GM18520 (cell line): ENCODE measurements at regions not wholly inside any gene's neighbourhood (a gene's known extent, or its start where the extent isn't known, plus 50 kb on each side); places are given as distances from the start of the nearest gene placed in this dataset.

Source experiments
- ATAC-seq: cut with Tn5 transposase; IDR thresholded peaks from one replicate; pipeline ENCODE4 v1.9.1; 2021; ENCODE audit not compliant: unreplicated experiment

DNA sequence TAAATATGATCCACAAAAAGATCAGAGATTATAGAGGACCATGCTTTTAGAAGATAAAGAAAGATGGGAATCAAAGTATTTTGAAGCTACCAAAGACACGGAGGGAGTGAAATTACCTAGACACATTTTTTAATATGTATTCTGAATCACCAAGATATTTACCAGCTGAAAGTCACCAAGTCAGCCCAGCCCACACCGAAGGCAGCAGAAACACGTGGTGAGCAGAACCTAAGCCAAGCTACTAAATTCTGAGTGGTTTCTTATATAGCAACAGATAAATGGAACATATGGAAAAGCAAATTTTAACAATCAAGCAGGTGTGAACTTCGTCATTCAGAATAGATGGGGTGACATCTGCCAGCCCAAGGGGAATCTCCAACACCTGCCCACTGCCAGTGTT is 134.7 kb upstream of the AKR1E2 start:
- ATAC-seq, result no peak

DNA sequence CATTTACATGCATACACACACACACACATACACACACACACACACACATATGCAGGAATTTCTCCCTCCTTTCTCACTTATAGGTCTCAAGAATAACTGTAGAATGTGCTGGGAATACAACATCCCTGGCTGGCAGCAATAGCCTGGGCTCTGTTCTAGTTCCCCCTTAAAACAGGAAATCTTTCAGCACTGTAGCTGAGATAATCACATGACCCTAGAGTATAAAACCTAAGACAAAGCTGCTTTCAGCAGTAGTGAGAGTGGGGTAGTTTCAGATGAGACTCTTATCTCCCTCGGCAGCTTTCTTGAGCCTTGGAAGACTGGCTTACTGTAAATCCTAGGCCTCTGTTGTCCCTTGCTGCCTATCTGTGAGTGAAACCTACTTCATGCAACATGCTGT is 137.4 kb upstream of the AKR1E2 start:
- ATAC-seq, result no peak

DNA sequence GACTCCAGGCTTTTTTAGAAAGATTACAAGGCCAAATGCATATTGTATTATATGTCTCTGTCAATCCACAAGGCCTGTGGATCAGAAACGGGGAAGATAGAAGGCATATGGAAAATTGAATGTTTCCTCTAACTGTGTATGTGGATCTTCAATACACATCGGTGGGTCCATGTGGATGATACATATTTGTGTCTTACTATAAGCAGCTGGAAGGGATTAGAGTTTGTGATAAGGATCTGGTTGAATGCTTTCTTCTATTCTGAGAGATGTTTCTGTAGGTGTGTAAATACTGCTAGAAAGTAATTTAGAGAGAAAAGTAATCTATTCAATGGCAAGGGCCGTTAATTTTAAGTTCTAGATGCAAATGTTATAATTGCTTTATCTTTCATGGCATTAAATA is 137.8 kb upstream of the AKR1E2 start:
- no peak for ATAC-seq

DNA sequence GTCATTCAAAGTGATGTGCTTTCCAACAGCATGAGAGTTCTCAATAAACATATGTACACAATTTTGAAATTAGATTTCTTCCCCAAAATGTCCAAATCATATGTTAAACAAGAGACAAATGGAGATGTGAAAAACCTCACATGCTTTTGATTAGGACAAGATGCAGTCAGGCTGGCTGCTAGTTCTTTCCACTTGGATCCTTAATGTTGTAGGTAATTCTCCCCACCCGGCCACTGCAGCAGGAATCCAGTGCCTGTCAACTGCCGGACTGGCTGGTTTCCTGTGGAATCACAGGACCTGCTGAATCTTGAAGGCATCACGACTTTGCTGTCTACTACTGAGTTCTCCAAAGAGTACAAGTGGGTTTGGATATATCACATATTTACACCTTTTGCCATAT is 138.6 kb upstream of the AKR1E2 start:
- no peak for ATAC-seq

DNA sequence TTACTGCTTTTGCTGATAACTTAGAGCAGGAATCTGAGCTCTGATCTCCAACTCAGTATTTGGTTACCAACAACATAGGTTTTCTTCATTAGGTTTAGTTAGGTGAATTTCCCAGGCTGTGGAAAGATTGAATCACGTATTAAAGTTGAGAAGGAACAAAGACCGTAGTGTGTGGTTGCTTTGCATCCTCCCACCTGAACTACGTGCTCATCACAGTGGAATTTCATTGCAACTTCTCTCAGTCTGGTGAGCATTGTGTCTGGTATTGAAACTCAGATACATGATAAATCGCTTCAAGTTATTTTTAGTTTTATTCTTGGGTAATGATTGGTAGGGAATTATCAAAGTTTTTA is 139.4 kb upstream of the AKR1E2 start:
- ATAC-seq, result no peak

DNA sequence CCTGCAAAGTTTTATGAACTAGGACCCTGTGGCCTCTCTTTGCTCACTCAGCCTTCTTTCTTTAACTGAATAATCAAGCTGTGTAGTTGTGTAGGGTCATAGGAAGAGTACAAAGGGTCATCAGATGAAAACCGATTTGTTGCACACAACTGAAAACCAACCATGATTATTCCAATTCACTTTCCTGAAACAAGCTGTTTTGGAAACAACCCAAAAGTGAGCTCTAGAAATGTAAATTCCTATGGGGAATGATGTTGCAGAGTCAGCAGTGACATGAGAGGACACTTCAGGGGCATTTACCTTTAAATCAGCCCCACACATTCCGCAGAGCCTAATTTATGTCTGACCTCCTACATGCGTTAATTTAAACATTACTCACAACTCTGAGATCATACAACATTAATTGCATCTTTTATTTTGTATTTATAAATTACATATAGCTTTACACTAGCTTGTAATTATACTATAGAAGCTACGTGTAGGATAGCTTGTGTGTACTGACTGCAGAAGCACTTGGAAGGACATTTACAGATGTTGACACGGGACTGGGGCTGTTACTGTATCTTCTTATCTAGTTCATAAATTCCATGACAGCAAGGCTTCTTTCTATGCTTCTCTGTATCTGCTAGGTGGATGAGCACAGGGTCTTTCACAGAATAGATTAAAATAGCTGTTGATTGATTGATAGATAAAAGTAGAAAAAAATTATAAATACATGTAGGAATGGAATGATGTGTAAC is 139.9 kb upstream of the AKR1E2 start:
- no peak for ATAC-seq

DNA sequence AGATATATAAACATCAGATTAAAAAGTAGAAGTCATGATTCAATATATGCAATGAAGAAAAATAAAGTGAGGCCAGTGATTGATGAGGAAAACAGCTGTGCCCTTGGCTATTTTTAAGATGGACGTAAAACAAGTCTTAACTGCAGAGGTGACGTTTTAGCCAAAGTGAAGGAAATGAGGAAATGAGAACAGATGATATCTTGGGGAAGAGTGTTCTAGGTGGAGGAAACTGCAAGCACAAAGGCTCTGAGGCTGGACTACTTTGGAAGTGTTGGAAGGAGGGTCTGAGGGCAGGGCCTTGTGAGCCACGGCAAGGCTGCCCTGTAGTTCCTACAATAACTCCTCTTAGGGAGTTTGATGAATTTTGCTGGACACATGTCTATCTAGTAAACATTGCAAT is 140.5 kb upstream of the AKR1E2 start:
- ATAC-seq, result no peak

DNA sequence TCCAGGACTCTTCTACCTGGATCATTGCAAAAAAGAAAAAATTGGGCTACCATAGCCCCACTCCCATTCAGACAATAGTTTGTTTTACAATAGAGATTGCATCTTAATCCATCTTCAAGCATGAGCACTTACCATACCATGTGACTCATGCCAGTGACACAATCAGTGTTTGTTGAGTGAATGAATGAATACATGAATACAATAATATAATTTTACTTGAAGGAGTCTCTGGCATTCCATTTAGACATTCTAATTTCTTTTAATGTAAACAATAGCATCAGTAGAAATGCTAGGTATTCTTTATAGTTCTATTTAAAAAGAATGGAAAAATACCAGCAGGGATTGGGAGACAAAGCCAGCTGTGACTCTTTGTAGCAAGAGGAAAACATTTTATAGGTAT is 141.6 kb upstream of the AKR1E2 start:
- no peak for ATAC-seq

DNA sequence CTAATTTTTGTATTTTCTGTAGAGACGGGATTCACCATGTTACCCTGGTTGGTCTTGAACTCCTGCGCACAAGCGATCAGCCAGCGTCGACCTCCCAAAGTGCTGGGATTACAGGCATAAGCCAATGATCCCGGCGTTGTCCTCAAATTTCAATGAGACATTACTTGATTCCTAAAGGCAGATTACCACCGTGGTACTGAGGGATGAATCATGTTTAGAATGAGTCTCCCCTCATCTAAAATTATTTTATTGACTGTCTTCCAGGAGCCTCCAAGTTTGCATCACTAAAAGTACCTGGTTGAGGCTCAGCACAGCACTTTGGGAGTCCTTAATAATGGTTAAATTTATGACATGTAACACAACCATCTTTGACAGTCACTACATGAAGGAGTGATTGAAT is 142.2 kb upstream of the AKR1E2 start:
- no peak for ATAC-seq

DNA sequence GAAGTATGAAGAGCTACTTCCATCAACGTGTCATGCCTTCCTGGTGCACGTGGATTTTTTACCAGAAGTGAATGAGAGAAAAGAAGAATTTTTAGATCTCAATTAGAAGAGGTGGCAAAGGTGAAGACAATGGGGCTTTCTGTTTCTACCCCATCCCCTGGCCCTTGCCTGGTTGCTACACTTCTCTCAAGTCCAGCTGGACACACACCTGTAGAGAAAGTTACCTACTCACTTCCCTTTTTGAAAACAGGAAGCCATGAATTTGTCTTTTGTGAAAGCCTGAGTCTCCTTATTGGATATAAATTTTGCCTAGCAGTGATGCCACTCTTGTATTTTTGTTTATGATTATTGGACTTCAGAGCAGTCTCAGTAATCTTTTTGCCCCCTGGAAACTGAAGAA is 142.9 kb upstream of the AKR1E2 start:
- no peak for ATAC-seq

DNA sequence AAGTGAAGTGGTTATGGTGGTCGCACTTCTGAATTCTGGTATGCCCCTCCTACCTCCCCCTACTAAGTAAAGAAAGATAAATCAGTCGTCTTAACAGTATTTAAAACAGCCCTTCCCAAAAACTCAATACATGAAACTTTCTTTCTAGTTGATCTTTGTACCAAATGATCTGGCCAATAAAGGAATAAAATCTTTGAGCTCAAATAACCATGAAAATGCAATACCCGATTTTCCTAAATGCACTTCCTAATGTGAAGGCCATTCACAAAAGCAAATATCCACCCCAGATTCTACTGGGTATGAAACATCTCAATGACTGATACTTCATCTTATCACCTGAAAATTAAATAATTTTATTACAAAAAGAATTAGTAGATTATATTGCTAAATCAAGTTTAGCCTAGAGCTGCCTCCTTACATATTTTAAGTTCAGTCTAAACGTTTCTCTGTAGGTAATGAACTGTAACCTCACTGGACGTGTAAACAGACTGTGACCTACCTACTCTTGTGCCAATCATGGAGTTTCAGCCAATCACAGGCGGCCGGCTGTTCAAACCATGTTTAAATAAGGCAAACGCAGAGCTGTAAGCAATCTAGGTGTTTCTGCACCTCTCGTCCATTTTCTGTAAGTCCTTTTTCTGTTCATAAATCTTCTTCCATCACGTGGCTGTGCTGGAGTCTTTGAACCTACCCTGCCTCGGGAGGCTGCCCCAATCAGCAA is 146.9 kb upstream of the AKR1E2 start:
- no peak for ATAC-seq

DNA sequence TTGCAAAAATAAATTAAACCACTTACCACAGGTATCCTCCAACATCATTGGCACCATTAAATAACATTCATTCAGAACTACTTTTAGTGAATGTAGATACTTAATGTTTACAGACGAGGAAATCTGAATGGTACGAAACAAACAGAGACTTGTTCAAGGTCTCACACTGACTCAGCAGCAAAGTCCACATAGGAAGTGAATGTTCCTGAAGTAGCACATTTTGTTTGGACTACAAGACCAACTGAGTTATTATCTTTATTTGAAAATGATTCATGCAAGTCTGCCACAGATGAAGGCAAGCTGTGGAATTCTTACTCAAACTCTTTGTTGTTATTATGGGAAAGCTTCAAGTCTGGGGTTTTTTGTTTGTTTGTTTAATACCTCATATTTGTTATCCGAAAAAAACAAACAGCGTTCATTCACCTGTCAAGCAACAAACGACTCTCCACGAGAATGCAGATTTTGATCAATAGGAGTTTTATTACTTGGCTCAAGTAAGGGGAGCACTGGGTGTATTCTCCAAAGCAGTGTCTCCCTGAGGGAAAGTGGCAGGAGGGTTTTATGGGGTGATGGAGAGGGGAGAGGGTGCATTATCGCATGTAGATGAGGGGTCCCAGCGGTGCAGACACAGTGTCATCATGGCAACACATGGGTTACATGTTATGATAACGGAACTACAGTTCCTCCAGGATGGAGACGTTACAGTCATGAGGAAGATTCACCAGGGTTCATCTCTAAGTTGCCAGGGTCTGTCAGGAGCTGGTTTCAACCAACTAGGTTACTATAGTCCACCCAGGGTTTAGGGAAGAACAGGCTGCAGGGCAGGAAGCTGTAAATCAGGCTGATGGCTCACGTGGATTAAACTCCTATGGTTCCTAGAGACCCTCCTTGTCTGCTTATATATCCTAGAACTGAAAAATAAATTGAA is 147.7 kb upstream of the AKR1E2 start:
- no peak for ATAC-seq

DNA sequence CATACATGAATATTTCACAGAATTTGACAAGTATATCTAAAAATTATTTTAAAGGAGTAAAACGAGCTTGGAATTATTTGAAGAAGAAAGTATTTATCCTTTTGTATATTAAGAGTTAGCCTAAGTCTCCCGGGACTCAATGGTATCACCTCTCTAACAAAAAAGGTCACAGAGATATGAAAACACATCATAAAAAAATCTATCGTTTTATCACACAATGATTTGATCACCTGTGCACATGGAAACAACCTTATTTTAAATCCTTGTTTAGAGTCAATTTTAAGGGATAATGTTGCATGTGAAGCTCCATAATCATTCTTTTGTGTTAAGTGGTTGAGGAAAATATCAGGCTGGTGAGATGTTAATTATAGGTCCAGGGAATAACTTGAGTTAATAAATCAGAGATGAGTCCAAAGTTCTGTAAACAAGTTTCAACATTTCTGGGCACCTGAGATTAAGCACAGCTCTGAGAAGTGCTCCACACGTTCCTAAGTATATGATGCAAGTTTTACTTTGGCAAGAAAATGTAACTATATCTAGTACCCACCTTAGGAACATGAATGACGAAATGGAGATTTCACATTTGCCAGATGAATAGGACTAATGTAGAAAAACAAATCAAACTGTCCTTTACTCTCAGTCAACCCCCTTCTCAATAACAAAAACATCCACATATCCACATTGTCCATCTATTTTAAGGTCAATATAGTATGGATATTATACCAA is 148.5 kb upstream of the AKR1E2 start:
- ATAC-seq, result no peak

DNA sequence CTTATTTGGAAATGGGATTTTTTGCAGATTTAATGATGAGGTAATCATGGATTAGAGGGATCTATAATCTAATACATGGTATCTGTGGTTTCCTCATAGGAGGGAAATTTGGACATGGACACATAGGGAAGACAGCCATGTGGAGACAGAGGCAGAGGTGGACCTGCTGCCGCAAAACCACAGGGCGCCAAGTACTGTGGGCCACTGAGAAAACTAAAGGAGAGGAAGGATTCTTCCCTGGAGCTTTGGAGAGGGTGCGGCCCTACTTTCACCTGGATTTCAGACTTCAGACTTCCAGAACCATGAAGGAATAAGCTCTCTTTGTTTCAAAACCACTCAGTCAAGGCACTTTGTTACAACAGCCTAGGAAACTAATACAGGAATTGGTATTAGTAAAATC is 149.4 kb upstream of the AKR1E2 start:
- no peak for ATAC-seq

DNA sequence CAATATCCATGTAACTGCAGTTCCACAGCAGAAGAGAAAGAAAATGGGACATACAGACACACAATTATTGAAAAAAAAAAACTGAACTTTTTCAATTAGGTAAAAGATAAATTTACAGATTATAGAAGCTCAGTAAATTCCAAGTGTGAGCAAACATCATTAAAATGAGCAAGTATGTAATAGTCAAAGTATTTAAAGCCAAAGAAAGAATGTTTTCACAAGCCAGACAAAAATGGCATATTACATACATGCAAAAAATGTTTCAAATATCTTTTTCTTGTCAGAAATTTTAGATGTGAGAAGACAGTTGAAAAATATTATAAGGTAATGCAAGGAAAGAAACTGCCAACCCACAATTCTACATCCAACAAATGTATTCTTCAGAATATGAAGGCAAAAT is 150.2 kb upstream of the AKR1E2 start:
- no peak for ATAC-seq

DNA sequence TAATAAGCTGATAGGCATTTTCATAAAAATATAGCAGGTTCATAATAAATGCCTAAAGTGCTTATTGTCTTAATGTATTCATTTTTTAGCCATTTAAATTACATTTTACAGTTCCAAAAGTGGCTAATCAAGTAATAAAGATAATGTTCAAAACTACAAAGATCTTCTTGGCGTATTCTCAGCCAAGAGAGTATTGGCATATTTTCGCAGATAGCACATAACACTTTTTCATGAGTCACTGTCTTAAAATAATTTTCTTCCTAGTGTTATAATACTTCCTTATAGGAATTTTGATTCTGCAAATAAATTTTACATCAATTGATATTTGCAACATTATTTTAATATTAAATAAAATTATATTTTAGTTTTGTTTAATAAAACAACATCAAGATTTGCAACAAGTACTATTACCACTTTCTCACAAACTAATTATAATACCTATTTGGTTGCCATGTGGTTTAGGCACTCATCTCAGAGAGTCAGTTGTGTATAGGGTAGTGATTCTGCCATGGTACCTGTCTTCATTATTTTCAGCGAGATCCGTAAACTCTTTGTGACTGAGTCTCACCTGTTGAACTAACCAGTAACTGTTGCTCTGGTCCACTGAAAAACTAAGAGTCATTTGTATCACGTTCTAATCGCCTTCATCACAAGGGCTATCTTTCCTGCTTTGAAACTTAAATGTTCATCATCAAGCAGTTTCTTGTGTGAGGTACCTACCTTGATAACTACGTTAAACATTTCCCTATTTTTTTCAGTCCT is 152.5 kb upstream of the AKR1E2 start:
- no peak for ATAC-seq

DNA sequence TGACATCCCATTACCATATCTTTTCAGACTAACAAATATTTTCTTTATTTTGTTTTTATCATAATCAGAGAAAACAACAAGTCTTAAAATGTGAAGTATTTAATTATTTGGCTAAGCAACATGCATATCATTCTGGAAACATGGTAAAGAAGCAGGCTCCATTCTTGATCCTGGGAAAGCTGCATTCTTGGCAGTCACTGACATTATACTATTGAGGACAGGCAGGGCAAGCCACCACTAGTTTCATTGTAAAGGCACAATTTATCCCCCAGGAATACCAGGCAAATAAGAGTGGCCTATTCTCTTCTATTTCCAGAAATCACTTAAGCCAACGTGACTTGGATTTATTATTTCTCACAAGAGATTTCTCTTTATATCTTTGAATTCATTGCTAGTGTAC is 153.8 kb upstream of the AKR1E2 start:
- ATAC-seq, result no peak

DNA sequence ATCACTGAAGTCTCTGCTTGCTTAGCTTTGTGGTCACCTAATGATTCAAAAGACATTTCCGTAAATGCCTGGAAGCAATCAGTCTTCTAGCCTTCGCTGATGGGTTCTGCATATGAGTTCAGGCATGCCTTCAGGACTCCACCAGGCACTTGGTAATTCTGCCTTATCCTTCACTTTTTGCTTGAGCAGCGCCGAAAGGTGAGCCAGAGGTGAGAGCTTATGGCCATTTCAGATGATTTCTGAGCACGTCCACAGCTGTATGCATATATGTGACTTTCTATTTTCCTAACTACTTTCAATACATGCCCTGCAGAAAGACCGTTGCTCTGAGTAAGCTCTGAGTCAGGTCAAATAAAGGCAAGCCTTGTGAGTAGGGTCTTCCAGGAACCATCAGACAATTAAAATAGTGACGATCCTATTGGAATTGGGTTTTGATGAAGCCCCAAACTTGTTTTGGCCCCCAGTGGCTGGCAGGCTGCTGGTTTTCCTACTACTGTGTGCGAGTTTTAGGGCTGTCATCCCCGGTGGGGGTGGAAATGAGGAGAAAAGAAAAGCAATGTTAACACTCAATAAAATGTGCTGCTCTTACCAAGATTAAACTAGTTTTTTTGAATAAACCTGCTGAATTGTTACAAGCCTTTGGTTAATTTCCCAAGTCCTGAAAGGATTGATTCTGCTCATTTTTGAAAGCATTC is 154.4 kb upstream of the AKR1E2 start:
- no peak for ATAC-seq

DNA sequence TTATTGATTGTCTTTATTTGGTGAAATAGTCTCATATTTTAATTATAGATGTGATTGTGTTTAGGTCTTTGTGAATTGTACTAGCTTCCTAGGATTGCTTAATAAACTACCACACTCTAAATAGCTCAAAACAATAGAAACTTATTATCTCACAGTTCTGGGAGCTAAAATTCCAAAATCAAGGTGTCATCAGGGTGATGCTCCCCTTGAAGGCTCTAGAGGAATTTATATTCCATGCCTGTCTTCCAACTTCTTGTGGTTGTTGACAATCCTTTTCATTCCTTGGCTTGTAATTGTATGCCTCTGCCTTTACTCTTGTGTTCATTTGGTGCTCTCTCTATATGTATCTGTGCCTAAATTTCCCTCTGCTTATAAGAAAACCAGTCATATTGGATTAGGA is 155.3 kb upstream of the AKR1E2 start:
- ATAC-seq, result no peak

DNA sequence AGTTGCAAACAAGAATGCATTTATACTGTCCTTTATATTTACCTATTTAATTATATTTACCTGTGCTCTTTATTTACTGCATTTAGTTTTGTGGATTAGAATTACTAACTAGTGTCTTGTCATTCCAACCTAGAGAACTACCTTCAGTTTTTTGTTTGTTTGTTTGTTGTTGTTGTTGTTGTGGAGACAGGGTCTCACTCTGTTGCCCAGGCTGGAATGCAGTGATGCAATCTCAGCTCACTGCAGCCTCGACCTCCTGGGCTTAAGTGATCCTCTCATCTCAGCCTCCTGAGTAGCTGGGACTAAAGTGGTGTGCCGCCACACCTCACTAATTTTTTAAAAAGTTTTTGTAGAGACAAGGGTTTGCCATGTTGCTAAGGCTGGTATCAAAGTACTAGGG is 156.4 kb upstream of the AKR1E2 start:
- no peak for ATAC-seq
